OCI-LY3 (cell line): ENCODE measurements at regions not wholly inside any gene's neighbourhood (a gene's known extent, or its start where the extent isn't known, plus 50 kb on each side); places are given as distances from the start of the nearest gene placed in this dataset.

ENCODE experiments used
- H2AFZ ChIP-seq: fragments of 200-600, 300-600 bp; shearing (Covaris generic); 2 replicates; pipeline ENCODE4 v1.6.0; 2014; ENCODE audit warnings: antibody characterized with exemption, low read depth, low read length
- H3K27ac ChIP-seq: fragments of 200-600, 300-600 bp; sonication (generic); 2 replicates; pipeline ENCODE4 v1.5.1; 2014; ENCODE audit warnings: mild to moderate bottlenecking, low read length, moderate library complexity, mixed read lengths
- H3K27me3 ChIP-seq: fragments of 200-600, 300-600 bp; sonication (generic); 2 replicates; pipeline ENCODE4 v1.6.1; 2014; ENCODE audit warnings: low read depth, low read length, mixed read lengths
- H3K36me3 ChIP-seq: fragments of 200-600, 300-600 bp; sonication (generic); replicated peaks from 2 replicates; pipeline ENCODE3; 2014; ENCODE audit warnings: low read depth, low read length, mixed read lengths
- H3K4me1 ChIP-seq: fragments of 300-600, 200-600 bp; sonication (generic); 2 replicates; pipeline ENCODE4 v1.6.1; 2014; ENCODE audit warnings: low read length, mixed read lengths
- H3K4me2 ChIP-seq: fragments of 200-600, 300-600 bp; sonication (generic); 2 replicates; pipeline ENCODE4 v1.6.1; 2014; ENCODE audit warnings: low read length, mixed read lengths
- H3K4me3 ChIP-seq: fragments of 300-600, 200-600 bp; sonication (generic); 2 replicates; pipeline ENCODE4 v1.5.1; 2014; ENCODE audit warnings: antibody characterized with exemption, mild to moderate bottlenecking, low read length, moderate library complexity
- H3K79me2 ChIP-seq: fragments of 300-600, 200-600 bp; shearing (Covaris generic); 2 replicates; pipeline ENCODE4 v1.6.1; 2014; ENCODE audit warnings: mild to moderate bottlenecking, low read length, mixed read lengths
- H3K9ac ChIP-seq: fragments of 300-600, 200-600 bp; shearing (Covaris generic); 2 replicates; pipeline ENCODE4 v1.6.0; 2014; ENCODE audit warnings: mild to moderate bottlenecking, low read length, moderate library complexity
- H3K9me3 ChIP-seq: fragments of 200-600, 300-600 bp; shearing (Covaris generic); 2 replicates; pipeline ENCODE4 v1.6.1; 2014; ENCODE audit warnings: low read length, mixed read lengths; ENCODE audit not compliant: insufficient read depth
- H4K20me1 ChIP-seq: fragments of 200-600, 300-600 bp; sonication (generic); 2 replicates; pipeline ENCODE4 v1.6.1; 2016; ENCODE audit warnings: low read length, mixed read lengths; ENCODE audit not compliant: insufficient read depth
- EZH2phosphoT487 ChIP-seq: fragments of 200-600 bp; shearing (Covaris generic); IDR thresholded peaks from 2 replicates; pipeline ENCODE4 v1.6.1; 2018; ENCODE audit warnings: antibody characterized with exemption, mixed run types, low read depth
- TF ChIP-seq, protein P1 (sequence below): fragments of 200-600, 300-600 bp; sonication (generic); IDR thresholded peaks from 2 replicates; pipeline ENCODE4 v1.5.1; 2014; ENCODE audit warnings: antibody characterized with exemption, low read length, low read depth

DNA sequence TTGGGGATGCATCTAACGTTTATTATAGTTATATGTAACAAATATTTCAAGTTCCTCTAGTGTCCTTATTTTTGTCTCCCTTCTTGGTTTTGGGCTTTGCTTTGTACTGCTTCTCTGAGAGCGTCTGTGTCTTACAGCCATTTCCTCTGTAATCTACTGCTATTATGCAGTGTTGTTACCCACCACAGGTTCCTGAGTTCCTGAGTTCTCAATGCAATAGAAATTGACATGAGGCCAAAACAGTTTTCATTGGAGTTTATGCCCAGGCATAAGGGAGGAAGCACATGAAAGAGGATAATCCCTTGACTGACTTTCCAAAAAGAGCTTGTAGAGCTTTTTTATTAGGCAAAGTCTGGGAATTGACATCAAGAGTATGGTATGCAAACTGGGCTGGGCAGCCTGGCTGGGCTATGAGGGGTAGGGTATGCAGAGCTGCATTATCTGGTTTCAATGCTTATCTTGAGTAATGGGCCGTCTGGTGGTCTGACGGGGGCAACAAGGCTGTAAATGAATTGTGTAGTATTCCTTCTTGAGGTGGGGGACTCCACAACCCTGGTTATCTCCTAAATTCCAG is 722.5 kb upstream of the ATXN7L3B start:
- Histone ChIP-seq H3K4me1 (no peaks in the 10 kb centered on the region), H3K36me3 (no peaks in the 10 kb centered on the region), H3K79me2 (no peaks in the 10 kb centered on the region), H4K20me1 (no peaks in the 10 kb centered on the region), H3K9me3 (no peaks in the 10 kb centered on the region), H2AFZ (no peak overlapping the region), H3K9ac (no peak overlapping the region), H3K27me3 (no peaks in the 10 kb centered on the region), H3K4me2 (no peak overlapping the region), H3K4me3 (no peak overlapping the region), H3K27ac (no peak overlapping the region)
- no peak for TF ChIP-seq EZH2phosphoT487
- TF ChIP-seq, protein P1, sequence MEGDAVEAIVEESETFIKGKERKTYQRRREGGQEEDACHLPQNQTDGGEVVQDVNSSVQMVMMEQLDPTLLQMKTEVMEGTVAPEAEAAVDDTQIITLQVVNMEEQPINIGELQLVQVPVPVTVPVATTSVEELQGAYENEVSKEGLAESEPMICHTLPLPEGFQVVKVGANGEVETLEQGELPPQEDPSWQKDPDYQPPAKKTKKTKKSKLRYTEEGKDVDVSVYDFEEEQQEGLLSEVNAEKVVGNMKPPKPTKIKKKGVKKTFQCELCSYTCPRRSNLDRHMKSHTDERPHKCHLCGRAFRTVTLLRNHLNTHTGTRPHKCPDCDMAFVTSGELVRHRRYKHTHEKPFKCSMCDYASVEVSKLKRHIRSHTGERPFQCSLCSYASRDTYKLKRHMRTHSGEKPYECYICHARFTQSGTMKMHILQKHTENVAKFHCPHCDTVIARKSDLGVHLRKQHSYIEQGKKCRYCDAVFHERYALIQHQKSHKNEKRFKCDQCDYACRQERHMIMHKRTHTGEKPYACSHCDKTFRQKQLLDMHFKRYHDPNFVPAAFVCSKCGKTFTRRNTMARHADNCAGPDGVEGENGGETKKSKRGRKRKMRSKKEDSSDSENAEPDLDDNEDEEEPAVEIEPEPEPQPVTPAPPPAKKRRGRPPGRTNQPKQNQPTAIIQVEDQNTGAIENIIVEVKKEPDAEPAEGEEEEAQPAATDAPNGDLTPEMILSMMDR = no peak

DNA sequence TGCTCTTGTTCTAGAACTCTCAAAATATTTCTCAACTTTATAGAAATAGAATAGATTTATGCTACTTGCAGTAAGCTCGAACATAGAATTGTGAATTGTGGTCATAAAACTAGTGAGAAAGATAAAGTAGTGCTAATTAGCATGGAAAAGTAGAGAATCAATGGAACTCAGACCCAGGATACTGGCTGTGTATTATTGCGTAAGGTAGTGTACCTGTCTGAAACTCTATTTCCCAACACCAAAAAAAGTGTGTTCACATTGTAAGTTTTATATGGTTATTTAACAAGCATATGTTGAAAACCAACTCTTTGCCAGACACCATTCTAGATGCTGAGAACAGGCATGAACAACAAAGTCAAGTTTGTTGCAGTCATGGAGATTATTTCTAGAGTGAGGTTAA is 720.5 kb upstream of the ATXN7L3B start:
- Histone ChIP-seq H3K4me2 (no peak overlapping the region), H3K27ac (no peak overlapping the region), H3K9me3 (no peaks in the 10 kb centered on the region), H4K20me1 (no peaks in the 10 kb centered on the region), H3K79me2 (no peaks in the 10 kb centered on the region), H3K27me3 (no peaks in the 10 kb centered on the region), H3K4me1 (no peaks in the 10 kb centered on the region), H3K4me3 (no peak overlapping the region), H2AFZ (no peak overlapping the region), H3K9ac (no peak overlapping the region), H3K36me3 (no peaks in the 10 kb centered on the region)
- no peak for TF ChIP-seq EZH2phosphoT487
- TF ChIP-seq, protein P1 = no peak

DNA sequence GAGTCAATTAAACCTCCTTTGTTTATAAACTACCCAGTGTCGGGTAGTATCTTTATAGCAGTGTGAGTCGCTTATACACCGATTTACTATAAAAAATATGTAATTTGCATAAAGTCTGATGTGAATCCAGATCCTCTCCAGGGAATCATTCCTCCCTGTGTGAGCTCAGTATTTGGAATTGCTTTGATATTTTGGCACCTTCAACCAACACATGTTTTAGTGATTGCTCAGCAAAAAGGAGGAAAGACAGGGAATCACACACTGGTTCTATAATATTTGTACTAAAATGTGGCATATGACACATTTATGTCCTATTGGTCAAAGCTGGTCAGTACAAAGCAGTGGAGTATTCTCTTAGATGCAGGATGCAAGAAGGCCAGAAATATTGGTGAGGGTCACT is 703.9 kb upstream of the ATXN7L3B start:
- Histone ChIP-seq H3K9me3 (no peaks in the 10 kb centered on the region), H3K4me2 (no peak overlapping the region), H3K27ac (no peak overlapping the region), H3K36me3 (no peaks in the 10 kb centered on the region), H2AFZ (no peak overlapping the region), H4K20me1 (no peaks in the 10 kb centered on the region), H3K79me2 (no peaks in the 10 kb centered on the region), H3K4me1 (no peaks in the 10 kb centered on the region), H3K4me3 (no peak overlapping the region), H3K9ac (no peak overlapping the region), H3K27me3 (no peaks in the 10 kb centered on the region)
- no peak for TF ChIP-seq EZH2phosphoT487
- TF ChIP-seq, protein P1 = no peak

GRCh38 chr12:73841963-73842362 is 695.7 kb upstream of the ATXN7L3B start:
- Histone ChIP-seq H3K79me2 (no peaks in the 10 kb centered on the region), H2AFZ (no peak overlapping the region), H3K27me3 (no peaks in the 10 kb centered on the region), H4K20me1 (no peaks in the 10 kb centered on the region), H3K27ac (no peak overlapping the region), H3K4me3 (no peak overlapping the region), H3K4me1 (no peaks in the 10 kb centered on the region), H3K36me3 (no peaks in the 10 kb centered on the region), H3K9ac (no peak overlapping the region), H3K9me3 (no peaks in the 10 kb centered on the region), H3K4me2 (no peak overlapping the region)
- TF ChIP-seq, protein P1 = no peak
- TF ChIP-seq EZH2phosphoT487 = no peak
